ENCODE measurements at regions not wholly inside any gene's neighbourhood (a gene's known extent, or its start where the extent isn't known, plus 50 kb on each side); places are given as distances from the start of the nearest gene placed in this dataset.

- no peak for DNase-seq (ENCODE audit: low spot score)
Measured at GRCh38 chr22:44599084-44599483, 101.1 kb upstream of the RTL6 start.

GRCh38 chr22:44597616-44598015 is 99.6 kb upstream of the RTL6 start:
- DNase-seq (ENCODE audit: low spot score) = no peak
- intact Hi-C loops (cut with DNase I) = no loop called here

More at GRCh38 chr22:44599084-44599483, 101.1 kb upstream of the RTL6 start:
- intact Hi-C loops (cut with DNase I) = no loop called here

GRCh38 chr22:44596396-44597125 is 98.5 kb upstream of the RTL6 start:
- intact Hi-C loops (cut with DNase I) = no loop called here
- no peak for DNase-seq (ENCODE audit: low spot score)

GRCh38 chr22:44595841-44596341 is 97.9 kb upstream of the RTL6 start:
- DNase-seq (ENCODE audit: low spot score) = no peak
- intact Hi-C loops (cut with DNase I) = no loop called here

GRCh38 chr22:44594951-44595350 is 96.9 kb upstream of the RTL6 start:
- intact Hi-C loops (cut with DNase I) = no loop called here
- no peak for DNase-seq (ENCODE audit: low spot score)

- no peak for DNase-seq (ENCODE audit: low spot score)
- intact Hi-C loops (cut with DNase I) = no loop called here
Measured at GRCh38 chr22:44592824-44593148, 94.8 kb upstream of the RTL6 start.

- intact Hi-C loops (cut with DNase I) = no loop called here
Measured at GRCh38 chr22:44592126-44592823, 94.2 kb upstream of the RTL6 start.

GRCh38 chr22:44591146-44591790 is 93.2 kb upstream of the RTL6 start:
- intact Hi-C loops (cut with DNase I) = no loop called here
- DNase-seq (ENCODE audit: low spot score) = no peak

More at GRCh38 chr22:44592126-44592823, 94.2 kb upstream of the RTL6 start:
- DNase-seq (ENCODE audit: low spot score) = no peak

- no peak for DNase-seq (ENCODE audit: low spot score)
- intact Hi-C loops (cut with DNase I) = no loop called here
Measured at GRCh38 chr22:44590291-44590690, 92.3 kb upstream of the RTL6 start.

GRCh38 chr22:44589831-44590230 is 91.8 kb upstream of the RTL6 start:
- DNase-seq (ENCODE audit: low spot score) = no peak
- intact Hi-C loops (cut with DNase I) = no loop called here

GRCh38 chr22:44588348-44588747 is 90.3 kb upstream of the RTL6 start:
- intact Hi-C loops (cut with DNase I) = no loop called here
- no peak for DNase-seq (ENCODE audit: low spot score)

GRCh38 chr22:44587737-44588310 is 89.8 kb upstream of the RTL6 start:
- DNase-seq (ENCODE audit: low spot score) = no peak

GRCh38 chr22:44586999-44587736 is 89.1 kb upstream of the RTL6 start:
- no peak for DNase-seq (ENCODE audit: low spot score)
- intact Hi-C loops (cut with DNase I) = no loop called here

More at GRCh38 chr22:44587737-44588310, 89.8 kb upstream of the RTL6 start:
- intact Hi-C loops (cut with DNase I) = no loop called here

- intact Hi-C loops (cut with DNase I) = no loop called here
- no peak for DNase-seq (ENCODE audit: low spot score)
Measured at GRCh38 chr22:44586351-44586990, 88.4 kb upstream of the RTL6 start.

- peak; percentile 65 for DNase-seq (ENCODE audit: low spot score)
- intact Hi-C loops (cut with DNase I) = no loop called here
Measured at GRCh38 chr22:44585559-44586350, 87.7 kb upstream of the RTL6 start.

GRCh38 chr22:44584256-44584902 is 86.3 kb upstream of the RTL6 start:
- DNase-seq (ENCODE audit: low spot score) = peak; percentile 74
- intact Hi-C loops (cut with DNase I) = no loop called here

GRCh38 chr22:44583854-44584253 is 85.8 kb upstream of the RTL6 start:
- peak; percentile 56 for DNase-seq (ENCODE audit: low spot score)
- intact Hi-C loops (cut with DNase I) = no loop called here

All from cardiac septum (tissue), 1 donor.